SJSA1 (cell line): ENCODE measurements at regions not wholly inside any gene's neighbourhood (a gene's known extent, or its start where the extent isn't known, plus 50 kb on each side); places are given as distances from the start of the nearest gene placed in this dataset.
"Not testable (repeated sequence)": the region's sequence is repeated elsewhere in the genome, so short reads cannot be mapped to it uniquely, and the experiment has no call there.

ENCODE experiments used
- DNase-seq, 2 experiments: peaks; one replicate each; pipeline ENCODE4 v3.0.0-alpha.2; 2015 to 2020; ENCODE audit warnings: low spot score in 2 of 2, low read depth in 1 of 2
- H3K27ac ChIP-seq: fragments of 250-450 bp; sonication (Bioruptor Pico); 2 replicates; pipeline ENCODE4 v1.5.1; 2020; ENCODE audit warnings: mild to moderate bottlenecking, moderate library complexity
- H3K27me3 ChIP-seq: fragments of 250-450 bp; sonication (Bioruptor Pico); replicated peaks from 2 replicates; pipeline ENCODE4 v1.5.1; 2020; ENCODE audit warnings: mild to moderate bottlenecking, moderate library complexity
- H3K36me3 ChIP-seq: fragments of 250-450 bp; sonication (Bioruptor Pico); 2 replicates; pipeline ENCODE4 v1.5.1; 2020; ENCODE audit warnings: mild to moderate bottlenecking
- H3K4me1 ChIP-seq: fragments of 250-450 bp; sonication (Bioruptor Pico); replicated peaks from 2 replicates; pipeline ENCODE4 v1.6.1; 2021; ENCODE audit warnings: mild to moderate bottlenecking
- H3K4me3 ChIP-seq: fragments of 250-450 bp; sonication (Bioruptor Pico); 2 replicates; pipeline ENCODE4 v1.5.1; 2020; ENCODE audit warnings: mild to moderate bottlenecking
- H3K9me3 ChIP-seq: fragments of 250-450 bp; sonication (Bioruptor Pico); replicated peaks from 2 replicates; pipeline ENCODE4 v1.5.1; 2020; ENCODE audit warnings: mild to moderate bottlenecking

DNA sequence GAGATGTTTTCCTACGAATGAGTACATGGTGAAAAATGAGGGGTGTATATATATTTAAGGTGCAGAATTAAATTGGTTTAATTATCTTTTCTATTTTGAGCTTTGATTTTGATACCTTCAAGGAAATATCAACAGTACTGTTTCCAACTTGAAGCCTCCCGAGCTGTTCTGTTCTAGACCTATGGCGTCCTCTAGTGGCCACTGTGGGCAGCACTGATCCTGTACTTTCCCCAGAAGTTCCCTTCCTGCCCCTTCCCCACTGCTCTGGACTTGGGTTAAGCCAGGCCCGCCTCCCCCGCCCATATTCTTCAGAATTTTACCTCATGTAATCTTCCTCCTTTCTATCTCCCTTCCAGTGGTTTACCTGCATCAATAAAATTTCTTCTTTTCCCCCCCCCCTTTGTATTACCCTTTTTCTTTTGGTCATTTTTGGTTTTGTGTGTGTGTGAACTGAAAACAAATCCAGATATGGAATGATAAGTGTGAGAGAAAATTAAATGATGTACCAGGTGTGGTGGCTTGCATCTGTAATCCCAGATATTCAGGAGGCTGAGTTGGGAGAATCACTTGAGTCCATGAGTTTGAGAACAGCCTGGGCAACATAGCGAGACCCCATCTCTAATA lies 1643.5 kb downstream of the TP53TG3F start:
- Histone ChIP-seq H3K4me3 (no peak overlapping the region), H3K9me3 (no peaks in the 10 kb centered on the region), H3K4me1 (no peaks in the 10 kb centered on the region), H3K27me3 (no peaks in the 10 kb centered on the region), H3K36me3 (no peaks in the 10 kb centered on the region), H3K27ac (no peak overlapping the region)
- DNase-seq, result no peak

- not testable (repeated sequence) for H3K36me3 ChIP-seq, DNase-seq
Observed at GRCh38 chr16:35111772-35112171, 1652.4 kb downstream of the TP53TG3F start.

GRCh38 chr16:35131429-35131828 lies 1672.0 kb downstream of the TP53TG3F start:
- H3K4me3 ChIP-seq, result no peak overlapping the region
- H3K4me1 ChIP-seq, result no peaks in the 10 kb centered on the region
- no peaks in the 10 kb centered on the region for H3K27me3 ChIP-seq
- no peaks in the 10 kb centered on the region for H3K36me3 ChIP-seq
- no peak for DNase-seq
- H3K9me3 ChIP-seq, result 0 out of 2 replicates have a peak, but pooled peaks cover 4% of the 10 kb centered on the region
- H3K27ac ChIP-seq, result no peak overlapping the region

More at GRCh38 chr16:35111772-35112171, 1652.4 kb downstream of the TP53TG3F start:
- H3K9me3 ChIP-seq, H3K4me1 ChIP-seq, H3K27me3 ChIP-seq, H3K27ac ChIP-seq, H3K4me3 ChIP-seq: not testable (repeated sequence)

DNA sequence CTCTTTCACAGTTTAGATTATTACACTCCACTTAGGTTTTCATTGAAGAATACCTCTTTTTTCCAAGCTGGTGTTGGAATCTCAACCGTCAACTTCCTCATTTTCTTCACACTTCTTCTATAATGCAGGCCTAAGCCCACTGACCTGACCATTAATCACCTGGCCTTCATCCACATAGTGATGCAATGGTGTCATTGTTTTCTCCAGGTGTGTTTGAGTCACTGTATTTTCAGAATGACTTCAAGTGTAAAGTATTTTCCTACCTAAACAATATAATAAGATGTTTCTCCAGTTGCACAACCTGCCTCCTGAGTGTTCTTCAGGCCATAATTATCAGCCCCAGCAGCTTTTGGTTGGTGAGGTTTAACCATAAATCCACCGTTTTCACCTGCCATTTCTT lies 1675.1 kb downstream of the TP53TG3F start:
- Histone ChIP-seq H3K4me3 (no peak overlapping the region), H3K9me3 (peaks cover 11% of the 10 kb centered on the region), H3K27me3 (no peaks in the 10 kb centered on the region), H3K4me1 (no peaks in the 10 kb centered on the region), H3K27ac (no peak overlapping the region), H3K36me3 (no peaks in the 10 kb centered on the region)
- no peak for DNase-seq

DNA sequence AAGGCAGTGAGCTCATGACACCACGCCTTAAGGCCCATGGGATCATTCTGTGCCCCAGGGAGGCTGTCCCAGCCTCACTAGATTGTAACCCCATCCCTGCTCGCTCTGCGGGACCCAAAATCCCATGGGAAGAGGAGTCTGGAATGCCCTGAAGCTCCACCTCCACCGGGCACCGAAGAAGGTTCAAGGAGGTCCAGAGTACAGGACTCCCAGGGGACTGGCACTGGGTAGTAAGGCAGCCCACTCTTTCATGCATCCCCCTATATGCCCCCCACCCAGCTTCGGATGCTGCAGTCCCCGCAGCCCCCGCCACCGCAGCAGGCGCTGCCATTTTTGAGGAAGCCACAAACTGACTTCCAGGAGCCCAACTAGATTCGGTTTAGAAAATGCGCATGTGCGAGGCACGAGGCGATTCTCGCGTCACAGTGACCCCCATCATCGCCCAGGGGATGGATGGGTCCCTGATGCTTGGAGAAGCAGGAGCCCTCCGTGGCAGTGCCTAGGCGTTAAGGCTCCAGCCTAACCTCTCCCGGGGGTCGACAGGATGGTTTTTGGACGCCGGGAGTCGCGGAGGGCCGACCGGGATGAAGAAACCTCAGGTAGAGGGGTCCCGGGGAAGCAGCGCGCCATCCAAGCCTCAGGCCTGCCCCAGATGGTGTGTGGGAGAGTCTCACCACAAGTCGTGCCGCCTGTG lies 1681.0 kb downstream of the TP53TG3F start:
- H3K27ac ChIP-seq, result no peak overlapping the region
- DNase-seq, result peak in 1 of 2 experiments; percentile 32
- H3K27me3 ChIP-seq, result no peaks in the 10 kb centered on the region
- no peaks in the 10 kb centered on the region for H3K36me3 ChIP-seq
- no peak overlapping the region for H3K4me3 ChIP-seq
- no peaks in the 10 kb centered on the region for H3K4me1 ChIP-seq
- H3K9me3 ChIP-seq, result peaks cover 9% of the 10 kb centered on the region

DNA sequence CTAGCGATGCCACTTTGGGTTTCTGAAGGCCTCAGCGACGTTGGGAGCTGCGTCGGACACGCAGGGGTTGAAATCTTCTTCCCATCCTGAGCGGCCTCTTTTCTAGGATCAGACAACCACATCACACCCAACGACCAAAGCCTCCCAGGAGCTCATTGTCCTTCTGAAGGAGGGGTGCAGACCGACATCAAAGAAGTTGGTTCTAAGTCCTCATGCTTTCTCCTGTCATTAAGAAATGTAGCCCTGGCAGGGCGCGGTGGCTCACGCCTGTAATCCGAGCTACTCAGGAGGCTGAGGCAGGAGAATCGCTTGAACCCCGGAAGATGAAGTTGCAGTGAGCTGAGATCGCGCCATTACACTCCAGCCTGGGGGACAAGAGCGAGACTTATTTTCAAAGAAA lies 1681.9 kb downstream of the TP53TG3F start:
- H3K9me3 ChIP-seq, result peaks cover 9% of the 10 kb centered on the region
- H3K4me3 ChIP-seq, result no peak overlapping the region
- no peaks in the 10 kb centered on the region for H3K27me3 ChIP-seq

DNA sequence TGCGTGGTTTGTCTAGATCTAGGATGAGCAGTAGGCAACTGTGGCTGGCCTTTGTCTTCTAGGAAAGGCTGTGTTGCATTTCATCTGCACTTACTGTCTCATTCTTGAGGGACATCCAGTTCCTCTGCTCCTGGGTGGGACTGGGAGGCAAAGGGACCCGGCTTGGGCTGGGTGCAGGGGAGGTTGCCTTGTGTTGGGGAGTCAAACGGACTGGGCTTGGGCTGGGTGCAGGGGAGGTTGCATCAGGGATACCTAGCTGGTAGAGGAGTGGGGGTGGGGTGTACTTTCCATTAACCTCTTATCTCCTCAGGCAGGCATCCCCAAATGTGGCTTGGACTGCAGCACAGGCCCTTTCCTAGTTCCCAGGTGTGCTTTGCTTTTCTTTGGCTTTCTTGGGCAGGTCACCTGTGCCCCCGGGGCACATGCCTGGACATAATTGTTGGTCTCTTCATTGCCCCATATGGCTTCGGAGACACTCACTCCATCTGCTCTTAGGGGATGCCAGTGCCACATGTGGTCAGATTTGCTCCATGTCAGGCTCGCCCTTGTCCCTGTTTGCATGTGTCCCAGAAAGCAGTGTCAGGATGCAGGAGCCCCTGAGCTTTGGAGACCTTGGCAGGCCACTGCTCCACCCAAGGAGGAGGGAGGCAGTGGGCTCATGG lies 1682.9 kb downstream of the TP53TG3F start:
- Histone ChIP-seq H3K4me1 (no peaks in the 10 kb centered on the region), H3K4me3 (no peak overlapping the region), H3K27ac (no peak overlapping the region), H3K27me3 (no peaks in the 10 kb centered on the region), H3K9me3 (peaks cover 8% of the 10 kb centered on the region), H3K36me3 (no peaks in the 10 kb centered on the region)
- DNase-seq, result peak in 1 of 2 experiments; percentile 27

More for the DNA sequence above, 1681.9 kb downstream of the TP53TG3F start:
- H3K27ac ChIP-seq, result no peak overlapping the region
- no peak for DNase-seq
- no peaks in the 10 kb centered on the region for H3K4me1 ChIP-seq
- no peaks in the 10 kb centered on the region for H3K36me3 ChIP-seq

DNA sequence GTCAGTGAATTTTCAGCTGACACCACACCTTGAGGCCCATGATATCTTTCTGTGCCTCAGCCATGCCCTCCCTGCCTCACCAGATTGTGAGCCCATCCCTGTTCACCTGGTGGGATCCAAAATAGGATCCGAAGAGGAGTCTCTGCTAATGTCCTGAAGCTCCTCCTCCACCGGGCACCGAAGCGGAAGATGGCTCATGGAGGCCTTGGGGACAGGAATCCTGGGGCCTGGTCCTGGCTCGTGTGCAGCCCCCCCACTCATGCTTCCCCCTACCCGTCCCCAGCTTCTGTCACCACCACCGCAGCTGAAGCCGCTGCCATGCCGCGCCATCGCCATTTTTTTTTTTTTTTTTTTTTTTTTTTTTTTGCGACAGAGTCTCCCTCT lies 1683.4 kb downstream of the TP53TG3F start:
- no peak for DNase-seq
- Histone ChIP-seq H3K36me3 (no peaks in the 10 kb centered on the region), H3K9me3 (peaks cover 5% of the 10 kb centered on the region), H3K4me3 (no peak overlapping the region), H3K27ac (no peak overlapping the region), H3K27me3 (no peaks in the 10 kb centered on the region), H3K4me1 (no peaks in the 10 kb centered on the region)

- Histone ChIP-seq H3K27ac (no peak overlapping the region), H3K4me1 (no peaks in the 10 kb centered on the region), H3K9me3 (0 out of 2 replicates have a peak, but pooled peaks cover 8% of the 10 kb centered on the region), H3K36me3 (no peaks in the 10 kb centered on the region), H3K27me3 (no peaks in the 10 kb centered on the region), H3K4me3 (no peak overlapping the region)
- DNase-seq, result no peak
Observed at GRCh38 chr16:35144212-35144932, 1685.0 kb downstream of the TP53TG3F start.

DNA sequence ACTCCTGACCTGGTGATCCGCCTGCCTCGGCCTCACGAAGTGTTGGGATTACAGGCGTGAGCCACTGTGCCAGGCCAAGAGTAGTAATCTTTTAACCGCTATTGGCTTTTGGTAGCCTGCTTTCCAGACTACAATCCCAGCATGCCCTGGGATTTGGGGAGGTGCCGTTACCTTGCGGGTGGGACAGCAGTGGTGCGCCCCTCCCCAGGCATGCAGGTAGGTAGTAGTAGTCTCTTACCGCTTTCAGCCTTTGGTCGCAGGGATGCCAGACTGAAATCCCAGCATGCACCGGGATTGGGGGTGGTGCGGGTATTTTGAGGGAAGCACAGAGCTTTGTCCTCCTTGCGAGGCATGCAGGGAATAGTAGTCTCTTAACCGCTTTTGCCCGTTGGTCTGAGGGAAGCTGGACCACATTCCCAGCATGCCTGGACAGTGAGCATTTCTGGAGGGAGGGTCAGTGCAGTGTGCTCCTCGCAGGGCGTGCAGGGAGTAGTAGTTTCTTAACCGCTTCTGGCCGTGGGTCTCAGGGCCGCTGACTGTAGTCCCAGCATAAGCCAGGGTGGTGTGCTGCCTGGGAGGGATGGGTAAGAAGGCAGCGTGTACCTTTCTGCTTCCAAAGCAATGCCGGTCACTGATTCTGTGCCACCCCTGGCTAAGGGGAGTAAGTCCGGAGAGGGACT lies 1686.8 kb downstream of the TP53TG3F start:
- no peak overlapping the region for H3K4me3 ChIP-seq
- H3K9me3 ChIP-seq, result peaks cover 12% of the 10 kb centered on the region; the same call in 1 of the 2 replicates
- no peaks in the 10 kb centered on the region for H3K4me1 ChIP-seq
- H3K36me3 ChIP-seq, result no peaks in the 10 kb centered on the region
- no peaks in the 10 kb centered on the region for H3K27me3 ChIP-seq
- no peak overlapping the region for H3K27ac ChIP-seq
- peak in 1 of 2 experiments; percentile 27 for DNase-seq

DNA sequence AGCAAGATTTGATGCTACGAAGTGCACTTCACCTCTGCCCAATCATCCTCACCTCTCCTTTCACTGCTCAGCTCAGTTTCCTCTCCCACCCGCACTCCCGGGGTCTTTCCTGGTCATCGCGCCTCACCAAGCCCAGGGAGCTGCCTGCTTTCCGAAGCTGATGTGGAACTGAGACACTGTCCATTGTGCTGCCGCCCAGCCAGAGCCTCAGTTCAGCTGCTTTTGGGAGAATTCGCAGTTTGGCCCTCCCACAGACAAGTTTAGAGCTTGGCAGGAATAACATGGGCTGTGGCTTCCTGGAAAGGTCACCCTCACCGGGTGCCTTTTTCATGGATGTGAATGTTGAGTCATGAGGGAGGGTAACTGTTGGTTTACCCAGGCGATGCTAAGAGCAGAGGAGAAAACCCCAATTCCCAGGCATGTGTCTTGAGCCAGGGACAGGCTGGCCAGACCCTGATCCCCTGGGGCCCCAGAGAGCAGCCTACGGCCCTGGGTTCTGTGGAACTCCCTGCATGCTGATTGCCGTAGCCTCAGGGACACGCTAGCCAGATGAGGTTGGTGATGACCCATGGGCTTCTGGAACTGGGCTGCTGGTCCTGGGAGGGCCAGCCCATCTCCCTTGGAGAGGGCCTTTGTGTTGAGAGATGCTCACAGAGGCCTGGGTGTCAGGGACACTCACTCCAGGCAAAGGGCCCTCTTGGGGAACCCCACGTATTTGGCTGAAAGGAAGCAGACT lies 1687.5 kb downstream of the TP53TG3F start:
- no peaks in the 10 kb centered on the region for H3K36me3 ChIP-seq
- H3K4me3 ChIP-seq, result no peak overlapping the region
- peaks cover 12% of the 10 kb centered on the region; the same call in 1 of the 2 replicates for H3K9me3 ChIP-seq
- DNase-seq, result no peak
- H3K4me1 ChIP-seq, result no peaks in the 10 kb centered on the region
- H3K27ac ChIP-seq, result no peak overlapping the region
- H3K27me3 ChIP-seq, result no peaks in the 10 kb centered on the region

GRCh38 chr16:35147556-35148504 lies 1688.4 kb downstream of the TP53TG3F start:
- H3K27me3 ChIP-seq, result no peaks in the 10 kb centered on the region
- peak in 1 of 2 experiments; percentile 35 for DNase-seq
- peaks cover 12% of the 10 kb centered on the region; the same call in 1 of the 2 replicates for H3K9me3 ChIP-seq
- H3K4me1 ChIP-seq, result no peaks in the 10 kb centered on the region
- no peak overlapping the region for H3K4me3 ChIP-seq
- H3K27ac ChIP-seq, result no peak overlapping the region
- no peaks in the 10 kb centered on the region for H3K36me3 ChIP-seq
